GM12878 (cell line): ENCODE measurements at regions not wholly inside any gene's neighbourhood (a gene's known extent, or its start where the extent isn't known, plus 50 kb on each side); places are given as distances from the start of the nearest gene placed in this dataset.

Experiments used
- CTCF ChIP-seq, 3 experiments: IDR thresholded peaks in 2 of 3; conservative IDR thresholded peaks in 1 of 3; 2 replicates each; pipeline ENCODE4 v1.5.1; 2011; ENCODE audit warnings: low read depth in 3 of 3, low read length in 3 of 3, mild to moderate bottlenecking in 3 of 3, control low read depth in 2 of 3, moderate library complexity in 2 of 3, inconsistent platforms in 1 of 3, mixed read lengths in 1 of 3; ENCODE audit not compliant: control insufficient read depth in 2 of 3, insufficient read depth in 1 of 3; ENCODE audit errors: extremely low read depth in 1 of 3
- SMC3 ChIP-seq: IDR thresholded peaks from 2 replicates; pipeline ENCODE4 v1.6.1; 2011; ENCODE audit warnings: low read length, improper control_type of control experiment, borderline replicate concordance

GRCh38 chr14:105901226-105901625, 374.8 kb downstream of the TMEM121 start:
- no peak for TF ChIP-seq CTCF (IDR thresholded peaks at IDR 0.05 in 2 of 3, conservative IDR thresholded peaks at IDR 0.05 in 1 of 3; ENCODE audit: control insufficient read depth in 2 of 3, extremely low read depth in 1 of 3, insufficient read depth in 1 of 3, low read depth in 3 of 3, low read length in 3 of 3)
- TF ChIP-seq SMC3, result no peak
